G401 (cell line): ENCODE measurements at regions not wholly inside any gene's neighbourhood (a gene's known extent, or its start where the extent isn't known, plus 50 kb on each side); places are given as distances from the start of the nearest gene placed in this dataset.
"Not testable (repeated sequence)": the region's sequence is repeated elsewhere in the genome, so short reads cannot be mapped to it uniquely, and the experiment has no call there.

Experiments
- DNase-seq: peaks from one replicate; pipeline ENCODE4 v3.0.0-alpha.2; 2015; ENCODE audit warnings: low spot score
- in situ Hi-C: cut with HindIII; loops from 2 replicates; pipeline ENCODE4 v1.10.0; 2016; ENCODE audit warnings: low sequenced_read_pairs, mixed read lengths

DNA sequence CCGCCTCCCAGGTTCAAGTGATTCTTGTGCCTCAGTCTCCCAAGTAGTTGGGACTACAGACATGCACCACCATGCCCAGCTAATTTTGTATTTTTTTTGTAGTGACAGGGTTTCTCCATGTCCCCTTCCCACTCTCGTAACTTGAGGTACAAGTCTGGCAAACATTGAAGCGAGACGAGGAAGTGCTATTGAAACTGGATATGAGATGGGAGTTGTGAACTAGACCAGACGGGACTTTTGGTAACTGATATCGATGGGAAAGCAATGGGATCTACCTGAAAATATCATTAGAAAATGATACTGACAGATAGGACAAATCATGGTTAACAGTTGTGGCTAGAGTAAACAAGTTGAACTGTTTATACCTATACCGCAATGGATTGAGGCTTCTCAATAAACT, 95.2 kb upstream of the TRABD2B start:
- in situ Hi-C loops = no loop called here
- no peak for DNase-seq

DNA sequence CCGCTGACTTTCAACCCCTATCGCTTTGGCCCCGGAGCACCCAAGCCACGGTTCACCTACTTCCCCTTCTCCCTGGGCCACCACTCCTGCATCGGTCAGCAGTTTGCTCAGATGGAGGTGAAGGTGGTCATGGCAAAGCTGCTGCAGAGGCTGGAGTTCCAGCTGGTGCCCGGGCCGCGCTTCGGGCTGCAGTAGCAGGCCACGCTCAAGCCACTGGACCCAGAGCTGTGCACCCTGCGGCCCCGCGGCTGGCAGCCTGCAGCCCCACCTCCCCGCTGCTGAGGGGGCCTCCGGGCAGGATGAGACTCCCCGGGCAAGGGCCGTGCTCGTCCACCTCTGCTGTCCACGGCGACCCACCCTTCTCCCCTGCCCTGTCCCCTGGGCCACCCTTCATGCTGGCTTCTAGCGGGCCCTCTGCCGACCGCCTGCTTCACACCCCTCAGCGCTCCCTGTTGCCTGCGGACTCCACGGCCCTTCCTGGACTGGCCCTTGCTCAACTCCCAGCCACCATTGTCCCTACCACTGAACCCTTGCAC, 92.2 kb upstream of the TRABD2B start:
- in situ Hi-C loops = no loop called here
- DNase-seq = no peak

DNA sequence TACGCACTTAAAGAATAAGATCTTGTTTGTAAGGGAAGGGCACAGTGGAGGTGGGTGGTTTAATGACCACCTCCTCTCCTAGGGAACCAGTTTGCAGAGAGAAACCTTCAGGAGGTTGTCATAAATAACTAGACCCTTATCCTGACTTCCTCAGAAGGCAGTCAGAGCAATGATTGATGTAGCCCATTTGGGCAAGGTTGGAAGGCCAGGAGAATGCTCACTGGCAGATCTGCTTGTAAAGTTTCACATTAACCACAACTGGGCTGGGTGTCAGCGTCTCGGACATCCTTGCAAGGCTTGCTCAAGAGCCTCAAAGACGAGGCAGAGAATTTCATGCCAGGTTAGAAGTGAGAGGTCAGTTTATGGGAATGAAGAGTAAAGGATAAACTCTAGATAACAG, 87.6 kb upstream of the TRABD2B start:
- in situ Hi-C loops = no loop called here
- no peak for DNase-seq

DNA sequence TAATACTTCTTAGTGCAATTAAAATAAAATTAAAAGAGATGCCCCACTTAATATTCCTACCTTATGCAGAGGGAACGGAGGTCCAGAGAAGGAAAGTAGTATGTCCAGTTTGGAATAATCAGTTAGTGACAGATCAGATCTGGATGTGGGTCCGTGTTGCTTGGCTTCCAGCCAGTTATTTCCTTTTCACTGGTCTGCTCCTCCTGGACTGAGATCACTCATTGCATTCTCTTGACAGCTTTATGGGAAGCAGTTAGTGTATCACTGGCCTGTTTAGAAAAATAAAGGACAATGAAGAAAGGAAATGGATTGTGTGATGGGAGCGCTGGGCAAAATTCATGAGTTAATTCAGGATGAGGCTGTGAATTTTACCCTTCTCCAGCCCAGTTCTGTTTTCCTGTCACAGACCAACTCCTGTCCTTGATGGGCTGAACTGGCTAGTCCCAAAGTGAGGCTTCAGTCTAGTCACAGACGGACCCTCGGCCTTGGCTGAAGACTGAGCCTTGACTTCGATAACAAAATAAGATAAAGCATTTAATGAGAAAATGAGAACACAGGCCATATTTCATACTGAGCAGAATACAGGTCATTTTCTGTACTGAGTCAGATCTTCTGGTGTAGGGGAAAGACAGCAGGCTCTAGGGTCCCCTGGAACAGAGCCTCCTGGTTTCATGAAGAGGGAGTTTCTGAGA, 85.2 kb upstream of the TRABD2B start:
- in situ Hi-C loops = no loop called here
- no peak for DNase-seq

DNA sequence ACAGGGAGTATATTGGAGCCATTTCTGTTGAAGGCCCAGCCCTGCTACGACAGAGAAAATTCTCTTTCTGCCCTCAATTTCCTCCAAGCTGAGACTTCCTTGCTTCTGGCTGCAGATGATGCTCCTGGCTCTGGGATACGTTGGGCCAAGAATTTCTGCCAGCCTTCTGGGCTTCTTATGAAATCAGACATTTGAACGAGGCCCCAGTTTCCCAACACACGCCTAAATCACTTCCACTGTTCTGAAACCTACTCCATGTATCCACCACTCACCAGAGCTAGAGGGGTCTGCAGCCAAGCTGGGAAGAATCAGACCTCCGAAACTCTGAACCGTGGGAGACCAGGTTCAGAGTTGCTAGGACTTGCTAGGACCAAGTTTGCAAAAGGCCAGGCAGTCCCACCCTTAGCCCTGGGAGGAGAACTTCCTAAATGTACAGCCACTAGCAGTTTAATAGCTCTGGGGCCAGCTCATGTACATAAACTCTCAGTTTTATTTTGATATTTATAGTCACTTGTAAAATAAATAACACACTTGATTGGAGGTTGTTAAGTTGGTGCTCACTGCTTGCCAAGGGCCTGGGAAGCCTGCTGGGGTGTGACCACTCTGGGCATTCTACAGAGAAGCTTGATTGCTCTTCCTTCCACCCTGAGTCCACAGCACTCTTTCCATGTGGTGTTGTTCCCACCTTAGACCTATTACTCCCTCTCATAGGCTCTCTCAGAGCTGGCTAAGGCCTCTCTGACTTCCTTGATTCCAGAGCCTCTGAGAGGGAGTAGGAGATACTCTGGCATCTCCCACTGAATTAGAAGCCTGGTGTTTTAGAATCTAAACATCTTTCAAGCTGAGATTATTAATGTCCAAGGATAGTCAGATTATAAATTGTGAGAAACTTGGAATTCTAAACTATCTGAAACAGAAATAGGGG, 83.4 kb upstream of the TRABD2B start:
- DNase-seq = no peak
- in situ Hi-C loops = no loop called here

DNA sequence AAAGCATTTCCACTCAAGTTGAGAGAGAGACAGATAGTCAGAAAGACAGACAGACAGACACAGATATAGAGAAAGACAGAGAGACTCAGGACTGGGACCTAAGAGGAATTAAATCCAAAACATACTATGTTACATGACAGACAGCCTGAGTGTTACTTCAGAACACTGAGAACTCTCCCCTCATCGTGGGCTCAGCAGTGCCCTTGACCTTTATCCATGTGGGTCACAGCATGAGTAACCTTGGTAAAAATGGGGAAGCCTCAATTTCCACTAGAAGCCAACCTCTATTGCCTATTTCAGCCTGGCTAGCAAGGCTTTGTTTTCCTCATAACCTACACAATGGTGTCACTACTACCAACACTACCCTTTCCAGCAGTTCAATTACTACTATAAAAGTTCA, 81.9 kb upstream of the TRABD2B start:
- DNase-seq = no peak

DNA sequence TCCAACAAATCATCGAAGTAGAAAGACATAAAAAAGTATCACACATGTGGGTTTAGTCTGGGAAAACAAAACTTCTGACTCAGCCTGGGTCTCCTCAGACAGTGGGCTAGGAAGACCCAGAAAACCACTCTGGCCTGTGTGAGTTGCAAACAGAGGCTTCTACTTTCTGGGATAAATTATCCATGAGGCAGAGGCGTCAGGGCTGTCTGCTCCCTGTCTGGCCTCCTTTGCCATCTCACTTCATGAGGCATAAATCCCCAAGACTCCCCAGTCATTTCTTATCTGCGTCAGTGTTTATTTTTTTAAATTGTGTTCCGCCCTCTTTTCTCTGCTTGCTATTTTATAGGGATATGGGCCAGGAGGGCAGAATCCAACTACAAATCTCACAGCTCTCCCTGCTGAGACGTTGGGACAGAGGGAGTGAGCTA, 80.6 kb upstream of the TRABD2B start:
- in situ Hi-C loops = no loop called here
- DNase-seq = no peak

More for the DNA sequence above, 81.9 kb upstream of the TRABD2B start:
- in situ Hi-C loops = no loop called here

DNA sequence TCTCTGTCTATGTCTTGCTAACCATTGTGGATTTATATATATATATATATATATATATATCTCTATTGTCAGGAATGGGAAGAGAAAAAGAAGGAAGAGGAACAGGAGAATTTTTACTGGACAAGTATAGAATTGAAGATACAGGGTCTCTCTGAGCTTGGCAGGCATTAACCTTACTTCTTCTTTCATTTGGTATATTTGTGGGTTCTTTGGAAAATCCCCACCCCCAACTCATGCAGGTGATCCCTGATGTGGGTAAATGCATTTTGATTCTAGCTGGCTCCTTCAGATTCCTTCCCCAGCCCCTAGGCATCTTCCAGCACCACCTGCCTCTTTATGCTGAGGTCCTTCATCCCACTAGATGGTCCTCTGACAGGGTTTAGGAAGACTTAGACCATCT, 78.8 kb upstream of the TRABD2B start:
- no peak for DNase-seq
- in situ Hi-C loops = no loop called here

DNA sequence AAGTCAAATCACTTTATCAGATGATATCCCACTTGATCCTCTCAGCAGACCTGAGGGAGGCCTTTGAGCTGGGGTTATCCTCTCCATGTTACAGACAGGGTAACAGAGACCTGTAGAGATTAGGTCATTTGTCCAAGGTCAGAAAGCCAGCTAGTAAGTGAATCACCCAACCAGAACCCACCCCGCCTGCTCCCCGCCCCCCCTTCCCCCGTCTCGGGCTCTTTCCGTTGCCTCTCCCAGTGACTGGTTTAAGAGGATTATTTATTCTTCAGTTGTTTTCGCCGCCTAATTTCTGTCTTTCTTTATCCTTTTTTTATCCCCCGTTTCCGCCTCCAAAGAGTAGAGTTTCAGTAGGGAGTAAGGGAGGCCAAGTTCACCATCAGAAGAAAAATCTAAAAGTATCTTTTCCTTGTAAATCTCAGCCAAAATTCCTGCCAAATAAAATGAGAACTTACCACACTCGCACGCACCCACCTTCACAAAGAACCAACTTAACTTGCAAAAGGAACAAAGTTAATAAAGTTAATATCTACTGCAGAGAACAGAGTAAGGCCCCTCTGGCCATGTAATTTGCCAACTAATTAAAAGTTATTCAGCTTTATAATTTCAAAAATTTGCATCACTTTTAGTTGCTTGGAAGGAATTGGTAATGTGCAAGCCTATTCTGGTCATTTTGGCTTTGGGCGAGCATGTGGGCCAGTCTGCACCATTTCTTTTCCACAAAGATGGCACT, 76.8 kb upstream of the TRABD2B start:
- DNase-seq = no peak
- in situ Hi-C loops = no loop called here

DNA sequence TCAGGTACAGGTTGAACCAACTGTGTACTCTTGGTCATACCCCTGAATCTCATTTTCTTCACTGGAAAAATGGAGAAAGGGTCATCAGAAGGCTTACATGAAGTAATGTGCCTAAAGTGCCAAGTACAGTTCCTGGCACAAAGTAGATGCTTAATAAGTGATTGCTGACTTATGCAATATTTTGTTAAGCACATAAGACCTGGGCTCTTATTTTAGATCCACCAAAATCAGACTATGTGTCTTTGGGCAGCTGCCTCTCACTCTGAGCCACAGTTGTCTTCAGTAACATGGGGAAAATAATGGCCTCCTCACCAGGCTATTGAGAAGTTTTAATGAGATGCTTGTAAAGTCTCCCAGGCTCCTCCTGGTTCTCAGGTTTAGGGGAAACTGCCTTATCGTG, 74.3 kb upstream of the TRABD2B start:
- DNase-seq = no peak
- in situ Hi-C loops = no loop called here

DNA sequence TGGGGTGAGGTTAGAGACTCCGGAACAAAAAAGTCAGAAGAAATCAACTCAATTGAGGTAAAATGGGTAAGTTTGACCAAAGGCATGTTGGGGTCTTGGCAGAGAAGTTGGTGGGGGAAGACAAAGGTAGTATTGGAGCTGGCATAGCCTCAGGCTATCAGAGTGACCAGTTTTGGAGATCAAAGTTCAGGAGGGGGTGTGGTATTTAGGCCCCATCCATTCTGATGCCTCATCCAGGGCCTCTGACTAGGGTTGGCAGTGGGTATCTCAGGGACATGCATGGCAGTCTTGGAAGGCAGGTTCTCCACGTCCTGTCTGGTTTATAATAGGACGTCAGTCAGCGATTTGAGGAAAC, 73.2 kb upstream of the TRABD2B start:
- DNase-seq = no peak
- in situ Hi-C loops = no loop called here

DNA sequence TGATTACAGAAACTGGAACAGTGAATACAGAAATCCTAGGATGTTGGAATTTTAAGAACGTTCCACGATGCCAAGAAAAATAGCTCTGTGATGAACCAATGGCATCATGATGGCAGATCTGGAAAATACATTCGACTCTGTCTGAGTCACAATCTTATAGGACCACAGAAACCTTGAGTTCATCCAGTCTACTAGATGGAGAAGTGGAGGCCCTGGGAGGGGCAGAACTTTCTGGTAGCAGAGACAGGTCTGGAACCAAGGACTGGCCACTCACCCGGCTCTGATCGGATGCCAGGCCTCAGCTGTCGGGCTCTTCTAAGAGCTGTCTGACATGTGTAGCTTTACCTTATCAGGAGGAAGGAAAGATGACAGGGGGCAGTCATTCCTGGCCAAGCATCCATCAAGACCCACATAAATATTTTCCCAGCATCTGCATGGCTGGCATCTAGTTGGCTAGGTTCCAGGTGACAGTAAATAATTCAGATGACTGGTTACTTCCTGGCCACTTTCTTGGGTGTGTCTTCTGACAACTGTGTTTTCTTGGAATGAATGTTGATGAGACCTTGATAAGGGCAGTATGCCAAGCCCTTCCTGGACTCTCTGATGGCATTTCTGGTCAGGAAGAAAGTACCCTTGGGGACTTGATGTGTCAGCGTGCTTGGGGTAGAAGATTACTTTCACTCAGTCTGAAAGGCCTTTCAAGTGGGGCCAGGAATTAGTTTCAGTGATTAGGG, 72.6 kb upstream of the TRABD2B start:
- DNase-seq = no peak
- in situ Hi-C loops = no loop called here

DNA sequence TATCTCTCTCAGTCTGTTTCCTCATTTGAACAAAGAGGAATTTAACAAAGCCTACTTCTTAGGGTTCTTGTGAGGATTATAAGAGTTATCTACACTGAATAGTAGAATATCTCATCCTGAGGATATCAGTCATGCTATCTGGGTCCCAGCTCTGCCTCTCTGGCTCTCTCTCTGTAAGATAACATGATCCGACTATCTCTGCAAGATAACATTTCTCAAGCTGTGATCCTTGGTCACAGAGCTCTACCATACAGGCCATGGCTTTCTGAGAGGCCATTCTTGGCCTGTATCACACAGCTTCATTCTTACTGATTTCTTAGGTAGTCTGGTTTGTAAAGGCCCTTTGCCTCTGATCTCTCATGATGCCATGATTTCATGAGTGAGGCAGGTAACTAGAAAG, 71.0 kb upstream of the TRABD2B start:
- DNase-seq = no peak
- in situ Hi-C loops = no loop called here

DNA sequence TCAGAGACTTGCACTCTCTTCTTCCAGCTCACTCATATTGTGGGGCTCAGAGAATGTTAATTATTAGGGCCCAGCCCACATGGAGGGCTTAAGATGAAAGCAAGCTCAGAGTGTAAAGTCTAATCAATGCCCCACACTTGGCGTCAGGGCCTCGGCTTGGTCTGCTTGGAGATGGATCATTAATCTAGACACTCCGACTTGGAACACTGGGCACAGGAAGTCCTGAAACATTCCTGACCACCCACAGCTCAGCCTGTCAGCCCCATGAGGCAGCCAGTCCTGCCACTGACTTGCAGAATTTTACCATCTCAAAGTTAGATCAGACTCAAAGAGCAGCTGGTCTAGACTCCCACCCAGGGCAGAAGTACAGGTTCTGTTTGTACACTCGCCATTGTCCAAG, 69.8 kb upstream of the TRABD2B start:
- in situ Hi-C loops = no loop called here
- DNase-seq = no peak

DNA sequence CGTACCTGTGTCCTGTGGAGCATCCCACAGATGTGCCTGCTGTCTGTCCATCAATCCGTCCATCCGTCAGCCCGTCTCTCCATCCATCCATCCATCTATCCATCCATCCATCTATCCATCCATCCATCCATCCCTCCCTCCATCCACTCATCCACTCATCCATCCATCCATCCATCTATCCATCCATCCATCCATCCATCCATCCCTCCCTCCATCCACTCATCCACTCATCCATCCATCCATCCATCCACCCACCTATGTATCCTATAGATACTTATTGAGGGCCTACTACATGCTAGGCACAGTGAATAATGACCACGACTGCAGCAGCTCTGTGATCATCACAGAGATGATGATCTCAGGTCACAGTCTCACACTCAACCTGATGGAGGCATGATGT, 67.5 kb upstream of the TRABD2B start:
- in situ Hi-C loops, DNase-seq: not testable (repeated sequence)

DNA sequence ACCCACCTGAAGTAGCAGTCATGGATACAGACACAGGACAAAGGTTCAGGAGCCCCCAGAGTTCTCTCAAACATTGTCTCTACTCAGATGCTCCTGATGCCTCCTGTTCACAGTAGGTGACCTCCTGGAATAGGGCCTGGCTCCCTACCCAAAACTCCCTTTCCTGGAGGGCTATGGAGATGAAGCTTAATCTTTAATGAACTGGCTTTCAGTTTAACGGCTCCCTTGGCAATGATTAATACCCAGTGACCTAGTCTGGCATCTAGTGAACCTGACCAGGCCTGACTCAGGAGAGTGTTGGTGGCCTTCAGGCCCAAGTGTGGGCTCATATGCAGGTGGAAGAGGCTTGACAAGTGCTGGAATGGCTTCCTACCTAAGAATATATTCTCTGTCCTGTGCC, 65.2 kb upstream of the TRABD2B start:
- in situ Hi-C loops = no loop called here
- DNase-seq = no peak

DNA sequence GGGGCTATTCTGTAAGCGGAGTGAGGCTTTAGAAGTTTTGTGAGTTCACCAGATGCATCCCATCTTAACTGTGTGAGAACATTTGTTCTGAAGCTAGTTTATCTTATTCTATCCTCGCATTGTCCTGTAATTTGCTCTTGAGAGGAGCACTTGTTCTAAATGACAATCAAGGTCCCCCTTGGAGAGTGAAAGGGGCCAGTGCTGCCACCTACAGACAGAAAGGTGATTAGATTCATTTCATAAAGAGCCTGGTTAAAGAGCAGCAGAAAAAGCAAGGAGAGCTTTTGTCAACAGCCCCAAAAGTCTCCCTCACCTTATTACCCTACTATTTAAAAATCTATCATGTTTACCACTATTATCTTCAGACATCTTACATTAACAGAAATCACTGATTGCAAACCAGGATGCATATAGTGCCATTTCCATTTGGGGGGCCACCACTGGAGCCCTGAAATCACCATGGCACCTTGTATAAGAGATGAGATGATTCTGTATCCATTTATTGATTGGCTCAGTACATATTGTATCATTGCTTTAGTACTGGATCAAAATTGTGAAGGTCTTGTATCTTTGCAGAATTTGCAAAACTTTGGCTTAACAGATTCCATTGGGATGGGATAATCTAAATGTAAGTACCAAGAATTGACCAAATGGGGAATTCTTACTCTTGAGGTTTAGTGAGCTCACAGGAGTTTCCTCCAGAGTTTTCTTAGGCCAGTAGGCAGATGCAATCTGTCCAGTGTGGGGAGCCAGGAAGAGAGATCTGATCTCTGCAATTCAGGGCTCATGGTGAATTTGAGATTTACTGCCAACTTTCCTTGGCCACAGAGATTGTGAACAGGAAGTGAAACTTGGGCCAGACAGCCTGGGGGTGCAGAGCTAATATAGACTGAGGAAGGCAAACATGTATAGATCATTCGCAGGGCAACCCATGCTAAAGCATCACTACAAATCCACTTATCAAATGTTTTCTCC, 64.3 kb upstream of the TRABD2B start:
- DNase-seq = peak; percentile 63
- in situ Hi-C loops = no loop called here

DNA sequence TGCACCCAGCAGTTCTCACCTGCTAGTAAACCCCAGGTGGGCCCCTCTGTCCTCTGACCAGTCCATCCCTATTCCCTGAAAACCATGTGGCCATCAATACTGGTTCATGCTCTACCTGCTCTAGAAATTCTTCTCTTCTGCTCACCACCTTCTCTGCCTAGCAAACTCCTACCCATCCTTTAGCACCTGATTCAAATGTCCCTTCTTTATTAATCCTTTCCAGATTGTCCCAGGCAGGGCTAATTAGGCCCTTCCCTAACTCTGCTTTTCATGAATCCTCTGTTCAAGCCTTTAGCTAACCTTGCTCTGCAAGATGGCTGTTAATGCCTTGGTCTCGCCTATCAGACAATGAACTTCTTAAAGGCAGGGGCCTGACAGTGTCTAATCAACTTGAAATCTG, 62.1 kb upstream of the TRABD2B start:
- DNase-seq = no peak
- in situ Hi-C loops = no loop called here
